Peyer's patch (tissue), 4 donors: ENCODE measurements at regions not wholly inside any gene's neighbourhood (a gene's known extent, or its start where the extent isn't known, plus 50 kb on each side); places are given as distances from the start of the nearest gene placed in this dataset.
"Not testable (repeated sequence)": the region's sequence is repeated elsewhere in the genome, so short reads cannot be mapped to it uniquely, and the experiment has no call there.

Source experiments
- POLR2A ChIP-seq, 2 donors: fragments of 450-650 bp; IDR thresholded peaks; one replicate each; pipeline ENCODE4 v1.5.1; 2017; ENCODE audit warnings: antibody characterized with exemption in 2 of 2, mild to moderate bottlenecking in 2 of 2, moderate library complexity in 2 of 2
- TF ChIP-seq, protein P1 (sequence below), 6 experiments: fragments of 450-650 bp in 4 of 6; fragments of 200-600 bp in 2 of 6; sonication (generic) in 1 of 6; IDR thresholded peaks; one replicate each; pipeline ENCODE4 v1.5.1; 2017 to 2019; ENCODE audit warnings: antibody characterized with exemption in 6 of 6, mild to moderate bottlenecking in 3 of 6, moderate library complexity in 1 of 6

DNA sequence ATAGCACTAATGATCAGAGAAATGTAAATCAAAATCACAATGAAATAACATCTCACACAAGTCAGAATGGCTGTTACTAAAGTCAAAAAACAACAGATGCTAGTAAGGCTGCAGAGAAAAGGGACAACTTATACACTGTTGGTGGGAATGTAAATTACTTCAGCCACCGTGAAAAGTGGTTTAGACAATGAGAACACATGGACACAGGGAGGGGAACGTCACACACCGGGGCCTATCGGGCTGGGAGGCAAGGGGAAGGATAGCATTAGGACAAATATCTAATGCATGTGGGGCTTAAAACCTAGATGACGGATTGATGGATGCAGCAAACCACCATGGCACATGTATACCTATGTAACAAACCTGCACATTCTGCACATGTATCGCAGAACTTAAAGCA lies 602.0 kb downstream of the SATB2 start:
- TF ChIP-seq, protein P1, sequence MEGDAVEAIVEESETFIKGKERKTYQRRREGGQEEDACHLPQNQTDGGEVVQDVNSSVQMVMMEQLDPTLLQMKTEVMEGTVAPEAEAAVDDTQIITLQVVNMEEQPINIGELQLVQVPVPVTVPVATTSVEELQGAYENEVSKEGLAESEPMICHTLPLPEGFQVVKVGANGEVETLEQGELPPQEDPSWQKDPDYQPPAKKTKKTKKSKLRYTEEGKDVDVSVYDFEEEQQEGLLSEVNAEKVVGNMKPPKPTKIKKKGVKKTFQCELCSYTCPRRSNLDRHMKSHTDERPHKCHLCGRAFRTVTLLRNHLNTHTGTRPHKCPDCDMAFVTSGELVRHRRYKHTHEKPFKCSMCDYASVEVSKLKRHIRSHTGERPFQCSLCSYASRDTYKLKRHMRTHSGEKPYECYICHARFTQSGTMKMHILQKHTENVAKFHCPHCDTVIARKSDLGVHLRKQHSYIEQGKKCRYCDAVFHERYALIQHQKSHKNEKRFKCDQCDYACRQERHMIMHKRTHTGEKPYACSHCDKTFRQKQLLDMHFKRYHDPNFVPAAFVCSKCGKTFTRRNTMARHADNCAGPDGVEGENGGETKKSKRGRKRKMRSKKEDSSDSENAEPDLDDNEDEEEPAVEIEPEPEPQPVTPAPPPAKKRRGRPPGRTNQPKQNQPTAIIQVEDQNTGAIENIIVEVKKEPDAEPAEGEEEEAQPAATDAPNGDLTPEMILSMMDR (IDR thresholded peaks at IDR 0.05) = not testable (repeated sequence)
- TF ChIP-seq POLR2A (IDR thresholded peaks at IDR 0.05) = not testable (repeated sequence)
